DMS 273 (cell line): ENCODE measurements at regions not wholly inside any gene's neighbourhood (a gene's known extent, or its start where the extent isn't known, plus 50 kb on each side); places are given as distances from the start of the nearest gene placed in this dataset.

Source experiments
- DNase-seq: peaks from one replicate; lab custom pipeline; 2025; ENCODE audit not compliant: unreplicated experiment; lab: John Stamatoyannopoulos, UW

DNA sequence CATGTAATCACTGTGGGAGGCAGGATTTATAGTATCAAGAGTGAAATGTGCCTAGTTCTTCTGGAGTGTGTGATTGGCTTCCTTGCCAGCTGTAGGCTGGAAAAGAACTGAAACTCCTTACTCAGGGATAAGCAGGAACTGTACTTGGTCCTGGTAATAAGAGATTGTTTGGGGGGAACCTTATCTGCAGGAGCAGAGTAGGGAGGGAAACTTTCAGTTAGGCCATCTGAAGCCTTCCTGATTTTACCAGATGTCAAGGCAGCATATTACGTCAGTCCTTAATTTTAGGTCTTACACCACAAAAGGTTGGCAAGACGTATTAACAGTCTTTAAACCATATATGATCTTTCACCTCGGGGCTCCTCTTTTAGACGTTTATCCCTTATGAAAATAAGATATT lies 231.5 kb upstream of the FMR1 start:
- no peak for DNase-seq

- no peak for DNase-seq
These were observed 218.2 kb upstream of the FMR1 start for GRCh38 chrX:147693511-147693910.

DNA sequence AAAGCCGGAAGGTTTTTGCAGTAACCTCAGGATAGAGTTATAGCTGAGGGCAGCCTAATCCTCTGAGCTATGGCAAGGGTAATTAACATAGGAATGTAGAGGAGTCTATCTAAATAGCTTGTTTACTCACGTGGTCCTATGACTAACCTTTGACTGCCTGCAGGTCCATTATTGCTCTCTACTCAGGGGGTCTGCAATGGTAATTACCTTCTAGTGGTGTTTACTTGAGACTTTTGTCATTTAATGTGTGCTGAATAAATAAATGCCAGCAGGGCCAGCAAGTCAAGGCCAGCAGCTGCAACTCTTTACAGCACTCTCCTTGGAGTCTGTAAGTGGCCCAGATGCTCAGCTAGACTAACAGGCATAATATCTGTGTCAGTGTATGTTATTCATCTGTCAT lies 212.7 kb upstream of the FMR1 start:
- DNase-seq = no peak

DNA sequence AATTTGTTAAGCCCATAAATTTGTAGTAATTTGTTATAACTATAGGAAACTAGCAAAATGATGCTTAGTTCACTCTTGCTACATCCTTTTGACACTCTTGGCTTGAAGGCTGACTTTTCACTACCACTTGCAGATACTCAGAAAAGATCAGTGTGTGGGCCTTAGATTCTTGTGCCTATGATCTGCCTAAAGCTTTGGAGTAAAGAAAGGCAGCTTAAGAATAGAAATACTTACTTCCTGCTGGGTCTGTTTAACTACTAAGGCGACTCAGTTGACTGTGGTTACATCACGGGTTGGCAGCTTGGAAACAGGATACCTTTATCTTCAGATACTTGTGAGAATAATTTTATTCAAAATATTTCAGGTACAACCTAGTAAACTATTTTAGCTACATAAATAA lies 201.4 kb upstream of the FMR1 start:
- no peak for DNase-seq

GRCh38 chrX:147733369-147733768 lies 178.3 kb upstream of the FMR1 start:
- no peak for DNase-seq

DNA sequence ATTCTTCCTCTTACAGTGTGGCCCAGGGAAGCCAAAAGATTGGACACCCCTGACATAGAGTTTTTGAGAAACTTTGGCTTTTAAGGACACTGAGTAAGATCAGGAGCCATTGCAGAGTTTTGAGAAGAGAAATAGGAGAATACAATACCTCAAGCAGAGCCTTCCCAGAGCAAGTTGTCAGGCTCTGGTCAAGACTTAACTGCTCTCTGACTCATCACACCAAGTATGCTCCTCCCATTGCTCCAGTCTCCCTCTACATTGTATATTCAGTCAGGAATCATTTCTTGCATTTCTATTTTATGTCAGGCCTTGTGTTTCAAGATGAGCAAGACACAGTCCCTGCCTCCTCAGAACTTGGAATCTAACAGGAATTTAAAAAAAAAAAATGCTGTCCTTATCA lies 176.4 kb upstream of the FMR1 start:
- DNase-seq = no peak

DNA sequence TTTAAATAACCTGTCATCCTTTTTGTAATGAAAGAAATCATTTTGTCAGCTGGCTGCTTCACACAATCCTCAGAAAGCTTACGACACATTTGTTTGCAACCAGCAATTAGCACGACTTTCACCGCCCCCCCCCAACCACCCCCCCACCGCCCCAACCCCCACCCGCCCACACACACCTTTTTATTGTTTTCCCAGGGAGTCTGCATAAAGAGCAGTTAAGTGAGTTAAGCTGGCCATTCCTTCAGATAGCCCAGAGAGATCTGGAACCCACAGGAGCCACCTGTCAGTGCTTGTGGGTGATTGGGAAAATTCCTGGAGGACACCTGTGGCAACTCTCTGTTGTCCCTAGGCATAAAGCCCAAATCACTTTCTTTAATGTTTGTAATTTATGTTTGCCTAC lies 175.7 kb upstream of the FMR1 start:
- no peak for DNase-seq

- no peak for DNase-seq
These were observed 174.0 kb upstream of the FMR1 start for GRCh38 chrX:147737690-147738089.

GRCh38 chrX:147738265-147738664 lies 173.5 kb upstream of the FMR1 start:
- DNase-seq = no peak

GRCh38 chrX:147739196-147739595 lies 172.5 kb upstream of the FMR1 start:
- DNase-seq = no peak

DNA sequence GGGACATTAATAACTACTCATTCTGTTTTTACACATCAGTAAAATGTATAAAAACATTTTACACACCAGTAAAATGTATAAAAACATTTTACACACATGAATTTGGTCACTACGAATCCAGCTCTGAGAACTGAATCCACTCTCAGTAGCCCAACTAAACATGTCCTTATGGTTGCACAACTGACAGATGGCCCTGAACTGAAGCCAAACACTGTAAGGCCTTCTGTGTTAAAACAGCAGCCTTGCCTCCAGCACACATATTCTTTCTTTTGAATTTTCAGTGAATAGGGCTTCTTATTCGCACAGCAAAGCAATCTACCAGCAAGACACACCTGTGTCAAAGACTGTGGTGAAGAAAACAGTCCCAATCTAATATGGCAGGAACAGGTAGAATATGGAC lies 169.9 kb upstream of the FMR1 start:
- peak; percentile 78 for DNase-seq

- DNase-seq = no peak
These were observed 162.4 kb upstream of the FMR1 start for GRCh38 chrX:147749308-147749707.

- DNase-seq = no peak
These were observed 154.0 kb upstream of the FMR1 start for GRCh38 chrX:147757750-147758149.

DNA sequence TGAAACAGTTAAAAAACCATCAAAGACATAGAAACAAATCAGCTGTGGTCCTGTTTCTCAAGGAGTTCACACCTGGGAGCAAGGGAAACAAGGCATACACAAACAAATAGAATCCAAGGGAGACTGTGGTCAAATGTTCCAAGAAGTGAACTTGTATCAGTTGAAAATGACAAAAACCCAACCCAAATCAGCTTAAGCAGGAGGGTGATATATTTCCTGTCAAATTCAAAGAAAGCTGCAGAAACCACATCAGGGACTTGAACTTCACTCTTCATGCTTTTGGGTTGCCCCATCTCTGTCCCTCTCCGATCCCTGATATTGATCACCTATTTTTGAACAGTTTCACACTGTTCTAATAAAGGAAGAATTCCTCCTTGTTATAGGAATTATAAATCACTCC lies 148.6 kb upstream of the FMR1 start:
- no peak for DNase-seq

DNA sequence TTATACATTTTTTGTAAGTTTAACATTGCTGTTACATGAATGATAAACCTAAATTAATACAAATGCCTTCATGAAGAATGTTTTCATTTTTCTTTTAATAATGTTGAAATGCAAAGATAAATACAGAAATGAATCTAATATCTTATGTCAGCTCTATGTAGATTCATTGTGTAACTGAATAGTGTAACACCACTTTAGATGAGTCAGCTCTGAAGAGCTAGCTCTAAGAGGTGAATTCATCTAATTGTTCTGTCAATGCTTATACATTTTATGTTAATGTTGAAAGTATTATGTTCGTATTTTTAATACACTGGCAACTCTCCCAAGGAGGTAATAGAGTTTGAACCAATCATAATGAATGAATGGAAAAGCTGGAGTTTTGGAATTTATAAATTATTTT lies 146.9 kb upstream of the FMR1 start:
- no peak for DNase-seq

DNA sequence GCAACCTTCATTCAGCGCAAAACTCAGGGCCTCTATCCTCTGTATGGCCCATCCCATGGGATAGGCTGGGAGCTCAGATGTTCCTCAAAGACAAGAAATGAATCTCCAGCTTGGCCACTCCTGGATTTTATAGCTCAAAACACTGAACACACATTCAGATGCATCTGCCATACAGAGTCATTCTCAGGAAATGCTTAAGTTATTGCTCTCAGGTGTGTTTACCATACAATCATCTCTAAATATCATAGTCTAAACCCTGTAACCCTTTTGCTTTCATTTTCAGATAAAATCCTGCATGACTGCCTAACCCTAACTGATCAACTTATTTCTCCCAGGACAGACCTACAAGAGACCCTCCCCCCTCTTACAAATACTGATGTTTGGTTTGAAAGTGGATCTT lies 140.9 kb upstream of the FMR1 start:
- no peak for DNase-seq

GRCh38 chrX:147776988-147777387 lies 134.7 kb upstream of the FMR1 start:
- no peak for DNase-seq

- no peak for DNase-seq
These were observed 132.5 kb upstream of the FMR1 start for GRCh38 chrX:147779173-147779572.

DNA sequence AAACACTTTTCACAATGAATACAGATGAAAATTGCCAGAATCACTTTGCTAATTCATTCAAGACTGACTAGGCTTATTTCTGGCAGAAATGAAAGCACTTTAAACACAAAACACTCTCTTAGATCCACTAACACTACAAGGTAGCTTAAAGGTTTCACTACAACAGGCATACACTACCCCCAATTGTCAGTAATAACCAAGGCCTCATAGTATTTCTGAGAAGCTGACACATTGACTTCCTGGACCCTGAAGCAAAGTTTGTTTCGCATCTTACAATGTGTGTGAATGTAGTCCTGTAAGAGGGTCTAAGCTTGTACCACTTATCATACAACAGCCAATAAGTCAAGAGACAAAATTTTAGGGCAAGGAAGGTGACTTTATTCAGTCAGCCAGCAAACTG lies 129.9 kb upstream of the FMR1 start:
- no peak for DNase-seq

- DNase-seq = no peak
These were observed 122.9 kb upstream of the FMR1 start for GRCh38 chrX:147788641-147789350.

DNA sequence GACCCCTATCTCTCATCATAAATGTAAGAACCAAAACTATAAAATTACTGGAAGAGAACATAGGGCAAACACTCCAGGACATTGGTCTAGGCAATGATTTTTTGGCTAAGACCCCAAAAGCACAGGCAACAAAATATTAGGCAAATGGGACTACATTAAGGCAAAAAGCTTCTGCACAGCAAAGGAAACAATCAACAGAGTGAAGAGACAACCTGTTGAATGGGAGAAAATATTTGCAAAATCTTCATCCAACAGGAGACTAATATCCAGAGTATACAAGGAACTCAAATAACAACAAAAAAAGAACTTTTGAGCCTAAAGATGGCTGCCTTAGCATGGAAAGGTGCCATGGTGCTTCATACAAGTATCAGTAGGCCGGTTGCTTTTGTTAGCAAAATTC lies 111.1 kb upstream of the FMR1 start:
- DNase-seq = no peak

DNA sequence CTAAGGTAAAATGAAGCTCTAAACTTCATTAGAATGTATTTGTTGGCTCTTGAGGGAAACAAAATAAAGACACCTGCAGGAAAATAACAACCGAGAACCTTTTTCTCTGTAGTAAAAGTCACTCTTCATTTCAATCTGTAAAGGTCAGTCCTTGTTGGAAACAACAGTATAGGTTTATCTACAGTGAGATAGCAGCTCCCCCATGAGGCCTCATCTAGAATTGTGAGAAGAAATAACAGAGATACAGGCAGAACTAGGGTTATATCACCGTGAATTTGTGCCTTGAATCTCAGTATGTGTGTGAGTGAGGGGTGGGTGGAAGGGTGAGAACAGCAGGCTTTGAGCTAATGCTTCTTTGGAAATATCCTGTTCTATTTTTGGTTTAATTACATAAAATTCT lies 107.8 kb upstream of the FMR1 start:
- peak; percentile 70 for DNase-seq

- no peak for DNase-seq
These were observed 99.9 kb upstream of the FMR1 start for GRCh38 chrX:147811803-147812202.

GRCh38 chrX:147827070-147827469 lies 84.6 kb upstream of the FMR1 start:
- DNase-seq = no peak
